ENCODE measurements at regions not wholly inside any gene's neighbourhood (a gene's known extent, or its start where the extent isn't known, plus 50 kb on each side); places are given as distances from the start of the nearest gene placed in this dataset.

- no peak overlapping the region for H3K4me3 ChIP-seq
- no peaks in the 10 kb centered on the region for H3K27me3 ChIP-seq
- H3K27ac ChIP-seq: no peak overlapping the region
- no peak for DNase-seq (ENCODE audit: extremely low spot score in 2 of 2)
- H3K4me1 ChIP-seq: no peaks in the 10 kb centered on the region
- no peak for TF ChIP-seq CTCF (IDR thresholded peaks at IDR 0.05)
- TF ChIP-seq POLR2AphosphoS5 (IDR thresholded peaks at IDR 0.05; ENCODE audit: insufficient read depth in 1 of 2, low read depth in 1 of 2): no peak
- TF ChIP-seq POLR2A (IDR thresholded peaks at IDR 0.05): no peak
- H3K36me3 ChIP-seq: no peaks in the 10 kb centered on the region
- no peaks in the 10 kb centered on the region for H3K9me3 ChIP-seq
- intact Hi-C loops (cut with DNase I): no loop called here
Observed at GRCh38 chr22:22050141-22050775, 67.7 kb upstream of the TOP3B start.

GRCh38 chr22:22049684-22050083 is 67.1 kb upstream of the TOP3B start:
- no peaks in the 10 kb centered on the region for H3K36me3 ChIP-seq
- intact Hi-C loops (cut with DNase I): loop anchor here (5.0 kb wide), 1 partner anchor 193 kb away; the partner anchor contains the start of gene VPREB1
- H3K27me3 ChIP-seq: no peaks in the 10 kb centered on the region
- no peak overlapping the region for H3K4me3 ChIP-seq
- DNase-seq (ENCODE audit: extremely low spot score in 2 of 2): no peak
- no peaks in the 10 kb centered on the region for H3K9me3 ChIP-seq
- no peak overlapping the region for H3K27ac ChIP-seq
- no peaks in the 10 kb centered on the region for H3K4me1 ChIP-seq
- TF ChIP-seq POLR2A (IDR thresholded peaks at IDR 0.05) (no peak), POLR2AphosphoS5 (IDR thresholded peaks at IDR 0.05; ENCODE audit: insufficient read depth in 1 of 2, low read depth in 1 of 2) (no peak), CTCF (IDR thresholded peaks at IDR 0.05) (no peak)

- Histone ChIP-seq H3K4me3 (no peak overlapping the region), H3K27me3 (no peaks in the 10 kb centered on the region), H3K9me3 (no peaks in the 10 kb centered on the region), H3K27ac (no peak overlapping the region), H3K4me1 (no peaks in the 10 kb centered on the region), H3K36me3 (no peaks in the 10 kb centered on the region)
- no peak for DNase-seq (ENCODE audit: extremely low spot score in 2 of 2)
- TF ChIP-seq CTCF (IDR thresholded peaks at IDR 0.05): no peak
- no peak for TF ChIP-seq POLR2A (IDR thresholded peaks at IDR 0.05)
- TF ChIP-seq POLR2AphosphoS5 (IDR thresholded peaks at IDR 0.05; ENCODE audit: insufficient read depth in 1 of 2, low read depth in 1 of 2): no peak
- intact Hi-C loops (cut with DNase I): loop anchor here (5.0 kb wide), 1 partner anchor 193 kb away; the partner anchor contains the start of gene VPREB1
Observed at GRCh38 chr22:22048981-22049531, 66.5 kb upstream of the TOP3B start.

GRCh38 chr22:22048318-22048942 is 65.8 kb upstream of the TOP3B start:
- H3K27me3 ChIP-seq: no peaks in the 10 kb centered on the region
- no peak overlapping the region for H3K4me3 ChIP-seq
- DNase-seq (ENCODE audit: extremely low spot score in 2 of 2): no peak
- H3K36me3 ChIP-seq: no peaks in the 10 kb centered on the region
- no peak for TF ChIP-seq POLR2A (IDR thresholded peaks at IDR 0.05)
- no peak for TF ChIP-seq CTCF (IDR thresholded peaks at IDR 0.05)
- no peaks in the 10 kb centered on the region for H3K4me1 ChIP-seq
- H3K27ac ChIP-seq: no peak overlapping the region
- H3K9me3 ChIP-seq: no peaks in the 10 kb centered on the region
- intact Hi-C loops (cut with DNase I): loop anchor here (5.0 kb wide), 1 partner anchor 194 kb away; the partner anchor contains the start of gene VPREB1

GRCh38 chr22:22047776-22048175 is 65.2 kb upstream of the TOP3B start:
- Histone ChIP-seq H3K27ac (no peak overlapping the region), H3K9me3 (no peaks in the 10 kb centered on the region), H3K27me3 (no peaks in the 10 kb centered on the region), H3K4me1 (no peaks in the 10 kb centered on the region), H3K36me3 (no peaks in the 10 kb centered on the region), H3K4me3 (no peak overlapping the region)
- intact Hi-C loops (cut with DNase I): loop anchor here (5.0 kb wide), 1 partner anchor 195 kb away; the partner anchor contains the start of gene VPREB1
- no peak for TF ChIP-seq CTCF (IDR thresholded peaks at IDR 0.05)
- no peak for TF ChIP-seq POLR2AphosphoS5 (IDR thresholded peaks at IDR 0.05; ENCODE audit: insufficient read depth in 1 of 2, low read depth in 1 of 2)
- no peak for TF ChIP-seq POLR2A (IDR thresholded peaks at IDR 0.05)
- no peak for DNase-seq (ENCODE audit: extremely low spot score in 2 of 2)

Measured in vagina (tissue), 2 donors.